ENCODE measurements at regions not wholly inside any gene's neighbourhood (a gene's known extent, or its start where the extent isn't known, plus 50 kb on each side); places are given as distances from the start of the nearest gene placed in this dataset.

DNA sequence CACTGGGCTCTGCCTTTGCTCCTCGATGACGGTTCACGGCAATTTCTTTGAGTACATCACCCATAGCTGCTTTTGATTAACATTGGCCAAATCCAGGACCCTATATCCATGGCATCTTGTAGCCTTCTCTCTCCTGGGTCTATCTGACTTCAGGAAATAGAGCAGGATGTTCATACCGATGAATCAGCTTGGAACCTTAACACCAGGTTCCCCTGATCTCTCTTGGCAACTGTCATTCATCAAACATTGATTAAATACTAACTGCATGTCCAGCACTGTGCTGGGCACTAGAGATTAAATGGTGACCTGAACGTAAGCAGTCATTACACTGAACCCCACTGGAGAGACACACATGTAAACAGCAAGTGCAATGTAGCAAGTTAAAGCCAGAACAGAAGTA lies 77.0 kb upstream of the MED13L start:
- Histone ChIP-seq H3K27ac (ENCODE audit: insufficient read depth, low read length) (no peak overlapping the region), H3K4ac (ENCODE audit: low read depth, low read length) (no peak overlapping the region), H3K18ac (ENCODE audit: low read depth, low read length) (no peak overlapping the region), H3K4me3 (ENCODE audit: insufficient read depth, low read depth, low read length) (no peak overlapping the region), H2AFZ (replicated peaks; ENCODE audit: low read length, poor library complexity) (no peak overlapping the region), H2BK120ac (ENCODE audit: low read depth, low read length) (no peak overlapping the region), H4K8ac (ENCODE audit: low read depth in 2 of 2, low read length in 2 of 2) (no peak overlapping the region), H3K9me1 (ENCODE audit: insufficient read depth, low read length) (peaks cover 8% of the 10 kb centered on the region; the same call in 1 of the 2 replicates), H2AK5ac (ENCODE audit: low read depth, low read length) (0 out of 2 replicates have a peak overlapping the region, but pooled peaks have one; percentile 23), H3K79me1 (ENCODE audit: low read depth in 1 of 2, low read length in 2 of 2) (no peaks in the 10 kb centered on the region), H3K56ac (ENCODE audit: extremely low read depth, insufficient read depth, low read length) (no peak overlapping the region), H3K4me2 (ENCODE audit: low read depth, low read length) (no peak overlapping the region), H2BK15ac (ENCODE audit: low read depth, low read length) (no peak overlapping the region; the same call in 2 of the 3 replicates), H4K20me1 (ENCODE audit: insufficient read depth, low read length) (no peaks in the 10 kb centered on the region), H2BK20ac (ENCODE audit: low read depth, low read length) (no peak overlapping the region), H4K5ac (ENCODE audit: low read depth, low read length) (no peak overlapping the region), H3K4me1 (ENCODE audit: control insufficient read depth, insufficient read depth, low read length) (peaks cover 4% of the 10 kb centered on the region), H3K14ac (replicated peaks; ENCODE audit: low read depth, low read length) (peak overlapping the region; percentile 30; the same call in 1 of the 2 replicates), H3K27me3 (ENCODE audit: control insufficient read depth, insufficient read depth, low read length) (no peaks in the 10 kb centered on the region), H3K23ac (ENCODE audit: low read depth, low read length) (no peak overlapping the region), H3K9me3 (ENCODE audit: control insufficient read depth, insufficient read depth, low read length) (peaks cover 3% of the 10 kb centered on the region; the same call in 1 of the 2 replicates), H2AK9ac (replicated peaks; ENCODE audit: low read depth, low read length, poor library complexity) (no peak overlapping the region), H2BK5ac (ENCODE audit: low read depth, low read length, poor library complexity, severe bottlenecking) (no peak overlapping the region), H3K36me3 (ENCODE audit: control insufficient read depth, insufficient read depth, low read length) (no peaks in the 10 kb centered on the region), H4K91ac (ENCODE audit: insufficient read depth, low read depth, low read length) (no peak overlapping the region), H3K9ac (ENCODE audit: low read depth, low read length) (no peak overlapping the region)
- intact Hi-C loops (cut with micrococcal nuclease) (no loop called here), dilution Hi-C loops (cut with HindIII; ENCODE audit: low sequenced_read_pairs, unreplicated experiment) (no loop called here), in situ Hi-C loops (cut with MboI; ENCODE audit: low sequenced_read_pairs) (no loop called here)
- ChIA-PET POLR2A (ENCODE audit: unreplicated experiment) (no interaction called here), CTCF (no interaction called here)
- no peak for ATAC-seq (ENCODE audit: low read depth)
- WGBS, 2 experiments (ENCODE audit: extremely low coverage in 2 of 2, insufficient read length in 1 of 2) = 100% methylated on average over 4 of the region's 5 CpGs; no CpG with 5 or more reads in 1 of the 2 experiments
- no TSS peak for BruUV-seq (replicated peaks)
- no peak for TF ChIP-seq CHD1 (IDR thresholded peaks at IDR 0.05; ENCODE audit: low read depth, low read length)
- TF ChIP-seq RAD21 (IDR thresholded peaks at IDR 0.05; ENCODE audit: low read length) = no peak
- TF ChIP-seq, protein P1, sequence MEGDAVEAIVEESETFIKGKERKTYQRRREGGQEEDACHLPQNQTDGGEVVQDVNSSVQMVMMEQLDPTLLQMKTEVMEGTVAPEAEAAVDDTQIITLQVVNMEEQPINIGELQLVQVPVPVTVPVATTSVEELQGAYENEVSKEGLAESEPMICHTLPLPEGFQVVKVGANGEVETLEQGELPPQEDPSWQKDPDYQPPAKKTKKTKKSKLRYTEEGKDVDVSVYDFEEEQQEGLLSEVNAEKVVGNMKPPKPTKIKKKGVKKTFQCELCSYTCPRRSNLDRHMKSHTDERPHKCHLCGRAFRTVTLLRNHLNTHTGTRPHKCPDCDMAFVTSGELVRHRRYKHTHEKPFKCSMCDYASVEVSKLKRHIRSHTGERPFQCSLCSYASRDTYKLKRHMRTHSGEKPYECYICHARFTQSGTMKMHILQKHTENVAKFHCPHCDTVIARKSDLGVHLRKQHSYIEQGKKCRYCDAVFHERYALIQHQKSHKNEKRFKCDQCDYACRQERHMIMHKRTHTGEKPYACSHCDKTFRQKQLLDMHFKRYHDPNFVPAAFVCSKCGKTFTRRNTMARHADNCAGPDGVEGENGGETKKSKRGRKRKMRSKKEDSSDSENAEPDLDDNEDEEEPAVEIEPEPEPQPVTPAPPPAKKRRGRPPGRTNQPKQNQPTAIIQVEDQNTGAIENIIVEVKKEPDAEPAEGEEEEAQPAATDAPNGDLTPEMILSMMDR (conservative IDR thresholded peaks at IDR 0.05; ENCODE audit: low read depth, low read length) = no peak
- no peak for TF ChIP-seq SMC3 (IDR thresholded peaks at IDR 0.05; ENCODE audit: low read depth, low read length)
- no peak for TF ChIP-seq POLR2A (IDR thresholded peaks at IDR 0.05; ENCODE audit: low read depth, low read length)
- no peak for TF ChIP-seq FOS (IDR thresholded peaks at IDR 0.05; ENCODE audit: low read depth, low read length)
- no peak for TF ChIP-seq NFE2L2 (IDR thresholded peaks at IDR 0.05; ENCODE audit: low read depth, low read length)
- no peak for DNase-seq

Measured in IMR-90 (cell line).